IgD-negative memory B cell (primary cell): ENCODE measurements at regions not wholly inside any gene's neighbourhood (a gene's known extent, or its start where the extent isn't known, plus 50 kb on each side); places are given as distances from the start of the nearest gene placed in this dataset.
"Not testable (repeated sequence)": the region's sequence is repeated elsewhere in the genome, so short reads cannot be mapped to it uniquely, and the experiment has no call there.

Experiments used
- H3K27ac Mint-ChIP-seq, 3 donors: one replicate each; pipeline ENCODE4 v1.8.0; 2020 to 2022; ENCODE audit warnings: mild to moderate bottlenecking in 3 of 3, mixed read lengths in 3 of 3, moderate library complexity in 1 of 3
- H3K27me3 Mint-ChIP-seq: one replicate; pipeline ENCODE4 v1.8.0; 2021; ENCODE audit warnings: mixed read lengths
- H3K36me3 Mint-ChIP-seq: one replicate; pipeline ENCODE4 v1.8.0; 2020; ENCODE audit warnings: mild to moderate bottlenecking, mixed read lengths
- H3K4me1 Mint-ChIP-seq, 3 donors: one replicate each; pipeline ENCODE4 v1.8.0; 2020 to 2022; ENCODE audit warnings: mixed read lengths in 3 of 3, mild to moderate bottlenecking in 1 of 3
- H3K4me3 Mint-ChIP-seq, 4 donors: one replicate each; pipeline ENCODE4 v1.8.0; 2020 to 2022; ENCODE audit warnings: mild to moderate bottlenecking in 4 of 4, mixed read lengths in 4 of 4, moderate library complexity in 3 of 4
- H3K9me3 Mint-ChIP-seq, 3 donors: one replicate each; pipeline ENCODE4 v1.8.0; 2020 to 2021; ENCODE audit warnings: mixed read lengths in 3 of 3, mild to moderate bottlenecking in 1 of 3

DNA sequence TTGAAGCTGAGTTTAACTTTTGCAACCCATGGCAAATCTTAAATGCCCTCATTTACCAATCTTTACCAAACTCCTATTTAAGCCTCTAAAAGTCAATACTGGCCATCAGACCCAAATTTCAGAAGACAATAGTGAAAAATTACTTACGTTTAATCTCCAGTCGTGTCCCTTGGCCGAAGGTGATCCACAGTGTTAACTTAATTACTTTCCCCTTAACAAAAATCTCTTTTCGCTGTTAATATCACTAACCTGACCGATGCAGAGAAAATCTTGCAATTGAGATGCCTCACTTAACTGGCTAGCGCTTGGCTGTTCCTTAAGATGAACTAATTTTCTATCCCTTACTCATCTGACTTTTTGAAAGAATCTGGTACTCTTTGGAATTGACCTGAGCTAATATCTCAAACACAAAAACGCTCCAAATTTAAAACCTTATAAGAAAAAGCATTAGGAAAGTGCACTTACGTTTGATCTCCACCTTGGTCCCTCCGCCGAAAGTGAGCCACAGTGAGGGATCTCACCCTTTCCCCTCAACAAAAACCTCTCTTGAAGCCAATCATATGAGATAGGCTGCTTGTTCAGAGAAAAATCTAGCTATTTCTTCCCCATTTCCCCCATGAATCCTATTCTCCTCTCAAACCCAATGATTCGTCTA is 169.1 kb downstream of the RPIA start:
- Mint-ChIP-seq H3K9me3 (no peaks in the 10 kb centered on the region), H3K4me3 (peak overlapping the region; percentile 94 to 99 (median 98)), H3K4me1 (peaks cover 10 to 13% (median 10%) of the 10 kb centered on the region in 3 donors), H3K36me3 (peaks cover 36% of the 10 kb centered on the region), H3K27ac (peak overlapping the region; percentile 81 to 99 (median 95)), H3K27me3 (no peaks in the 10 kb centered on the region)

DNA sequence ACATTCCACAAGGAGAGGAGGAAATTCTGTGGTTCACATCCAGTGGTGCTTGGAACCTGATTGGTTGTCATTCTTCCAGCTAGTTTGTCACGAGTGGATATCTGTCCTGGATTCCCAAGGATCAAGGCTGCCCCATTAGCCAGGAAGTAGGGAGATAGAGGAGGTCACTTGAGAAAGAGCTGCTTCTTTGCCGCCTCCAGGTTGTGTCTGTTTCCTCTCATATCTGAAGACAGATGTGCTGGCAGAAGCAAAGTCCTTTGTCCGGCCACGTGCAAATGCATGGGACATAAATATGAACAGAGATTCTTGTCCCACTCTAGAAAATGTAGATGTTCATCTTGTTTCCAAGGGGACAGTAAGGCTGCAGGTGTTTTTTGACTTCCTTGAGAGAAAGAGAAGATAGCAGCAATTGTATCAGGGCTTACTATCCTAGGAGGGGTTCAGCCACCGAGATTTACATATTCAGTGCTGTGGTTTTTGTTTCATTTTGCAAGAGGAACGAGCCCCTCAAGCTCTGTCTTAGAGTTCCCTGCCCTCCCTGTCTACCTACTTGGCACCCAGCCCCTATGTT is 174.4 kb downstream of the RPIA start:
- no peaks in the 10 kb centered on the region for H3K9me3 Mint-ChIP-seq
- peak overlapping the region; percentile 90 to 99 (median 96) for H3K4me3 Mint-ChIP-seq
- no peaks in the 10 kb centered on the region for H3K27me3 Mint-ChIP-seq
- peaks cover 8 to 10% (median 8%) of the 10 kb centered on the region in 3 donors for H3K4me1 Mint-ChIP-seq
- H3K27ac Mint-ChIP-seq: peak overlapping the region; percentile 82 to 94 (median 86)
- peaks cover 9% of the 10 kb centered on the region for H3K36me3 Mint-ChIP-seq

DNA sequence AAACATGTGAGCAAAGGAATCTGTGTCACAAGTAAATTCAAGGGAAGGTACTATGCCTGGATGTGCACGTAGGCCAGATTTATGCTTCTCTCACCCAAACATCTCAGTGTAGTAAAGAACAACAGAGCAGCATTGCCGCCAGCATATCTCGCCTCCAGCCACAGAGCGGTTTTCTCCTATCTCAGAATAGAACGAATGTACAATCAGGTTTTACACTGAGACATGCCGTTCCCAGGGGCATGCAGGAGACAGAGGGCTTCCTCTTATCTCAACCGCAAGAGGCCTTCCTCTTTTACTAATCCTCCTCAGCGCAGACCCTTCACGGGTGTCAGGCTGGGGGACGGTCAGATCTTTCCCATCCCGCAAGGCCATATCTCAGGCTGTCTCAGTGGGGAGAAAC is 175.3 kb downstream of the RPIA start:
- no peaks in the 10 kb centered on the region for H3K9me3 Mint-ChIP-seq
- H3K36me3 Mint-ChIP-seq: peaks cover 3% of the 10 kb centered on the region
- no peaks in the 10 kb centered on the region for H3K27me3 Mint-ChIP-seq
- peaks cover 8 to 16% (median 10%) of the 10 kb centered on the region in 3 donors for H3K4me1 Mint-ChIP-seq
- peak overlapping the region; percentile 82 to 94 (median 86) for H3K27ac Mint-ChIP-seq
- peak overlapping the region; percentile 90 to 99 (median 96) for H3K4me3 Mint-ChIP-seq

DNA sequence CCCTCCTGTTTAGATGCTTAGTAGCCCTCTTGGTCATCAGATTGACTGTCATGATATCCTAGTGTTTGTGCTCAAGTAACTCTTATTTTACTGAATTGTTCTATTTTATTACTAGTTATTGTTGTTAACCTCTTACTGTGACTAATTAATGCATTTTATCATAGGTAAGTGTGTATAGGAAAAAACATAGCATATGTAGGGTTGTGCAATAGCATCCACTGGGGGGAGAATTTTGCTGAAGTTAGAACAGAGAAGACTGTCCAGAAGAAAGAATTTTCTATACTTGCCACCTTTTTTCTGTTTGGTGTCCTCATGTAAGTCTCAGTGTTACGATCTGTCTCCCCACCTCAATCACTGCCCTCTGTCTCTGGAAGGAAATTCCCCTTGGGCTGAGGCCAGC is 177.4 kb downstream of the RPIA start:
- Mint-ChIP-seq H3K4me3 (peak overlapping the region; percentile 47 to 80 (median 72)), H3K36me3 (no peaks in the 10 kb centered on the region), H3K27ac (peak overlapping the region in 1 of 3 donors; percentile 81), H3K9me3 (no peaks in the 10 kb centered on the region), H3K27me3 (no peaks in the 10 kb centered on the region), H3K4me1 (peaks cover 8 to 16% (median 11%) of the 10 kb centered on the region in 3 donors)

DNA sequence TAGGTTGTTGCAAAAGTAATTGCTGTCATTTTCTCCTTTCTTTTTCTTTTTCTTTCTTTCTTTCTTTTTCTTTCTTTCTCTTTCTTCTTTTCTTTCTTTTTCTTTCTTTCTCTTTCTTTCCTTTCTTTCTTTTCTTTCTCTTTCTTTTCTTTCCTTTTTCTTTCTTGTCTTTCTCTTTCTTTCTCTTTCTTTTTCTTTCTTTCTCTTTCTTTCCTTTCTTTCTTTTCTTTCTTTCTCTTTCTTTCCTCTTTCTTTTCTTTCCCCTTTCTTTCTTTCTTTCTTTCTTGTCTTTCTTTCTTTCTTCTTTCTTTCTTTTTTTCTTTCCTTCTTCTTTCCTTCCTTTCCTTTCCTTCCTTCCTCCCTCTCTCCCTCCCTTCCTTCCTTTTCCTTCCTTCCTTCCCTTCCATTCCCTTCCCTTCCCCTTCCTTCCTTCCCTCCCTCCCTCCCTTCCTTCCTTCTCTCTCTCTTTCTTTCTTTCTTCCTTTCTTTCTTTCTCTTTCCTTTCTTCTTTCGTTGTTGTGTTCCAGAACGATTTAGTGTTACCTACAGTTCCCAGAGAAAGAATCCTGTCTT is 178.9 kb downstream of the RPIA start:
- H3K27ac Mint-ChIP-seq: peak overlapping the region in 2 of 3 donors; percentile 50 to 78
- H3K9me3 Mint-ChIP-seq: no peaks in the 10 kb centered on the region
- H3K36me3 Mint-ChIP-seq: no peaks in the 10 kb centered on the region
- H3K4me3 Mint-ChIP-seq: peak overlapping the region in 2 of 4 donors; percentile 45 to 80
- H3K4me1 Mint-ChIP-seq: peaks cover 8 to 16% (median 11%) of the 10 kb centered on the region in 3 donors
- H3K27me3 Mint-ChIP-seq: no peaks in the 10 kb centered on the region

DNA sequence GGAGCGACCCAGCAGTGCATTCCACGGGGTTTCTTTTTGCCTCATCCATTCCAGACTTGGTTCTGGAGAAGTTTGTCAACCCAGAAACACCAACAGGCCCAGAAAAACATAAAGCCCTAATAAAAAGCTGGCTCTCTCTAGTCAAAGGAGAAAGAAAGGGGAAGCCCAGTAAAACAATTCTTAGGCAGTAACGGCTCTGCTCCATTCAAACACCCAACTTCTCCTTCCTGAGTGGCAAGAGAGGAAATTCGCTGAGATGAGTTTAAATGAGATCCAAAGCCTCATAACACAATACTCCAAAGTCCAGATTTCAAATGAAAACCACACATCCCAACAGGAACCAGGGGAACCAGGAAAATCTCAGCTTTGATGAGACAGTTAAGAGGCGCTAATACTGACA is 179.9 kb downstream of the RPIA start:
- Mint-ChIP-seq H3K4me1 (peaks cover 8 to 16% (median 11%) of the 10 kb centered on the region in 3 donors), H3K4me3 (peak overlapping the region in 2 of 4 donors; percentile 37 to 50), H3K9me3 (no peaks in the 10 kb centered on the region), H3K27me3 (no peaks in the 10 kb centered on the region), H3K27ac (peak overlapping the region in 2 of 3 donors; percentile 47 to 78), H3K36me3 (no peaks in the 10 kb centered on the region)

DNA sequence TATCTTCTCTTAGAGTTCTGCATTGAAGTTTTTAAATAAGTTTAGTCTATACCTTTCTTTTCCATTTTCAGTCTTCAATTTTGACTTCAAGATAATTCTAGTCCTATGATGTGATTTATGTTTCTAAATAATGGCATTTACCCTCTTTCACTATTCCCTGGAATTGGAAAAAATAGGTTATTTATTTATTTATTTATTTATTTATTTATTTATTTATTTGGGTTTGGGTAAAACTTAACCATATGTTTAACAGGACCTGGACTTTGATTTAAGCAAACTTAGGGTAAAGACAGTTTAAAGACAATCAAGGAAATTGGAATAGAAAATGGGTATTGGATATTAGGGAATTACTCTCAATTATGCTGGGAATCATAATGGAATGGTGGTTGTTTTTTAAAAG is 182.1 kb downstream of the RPIA start:
- no peak overlapping the region for H3K4me3 Mint-ChIP-seq
- no peak overlapping the region for H3K27ac Mint-ChIP-seq
- H3K36me3 Mint-ChIP-seq: no peaks in the 10 kb centered on the region
- peaks cover 0 to 3% (median 0%) of the 10 kb centered on the region in 3 donors for H3K9me3 Mint-ChIP-seq
- no peaks in the 10 kb centered on the region for H3K27me3 Mint-ChIP-seq
- H3K4me1 Mint-ChIP-seq: peaks cover 2 to 12% (median 7%) of the 10 kb centered on the region in 3 donors

DNA sequence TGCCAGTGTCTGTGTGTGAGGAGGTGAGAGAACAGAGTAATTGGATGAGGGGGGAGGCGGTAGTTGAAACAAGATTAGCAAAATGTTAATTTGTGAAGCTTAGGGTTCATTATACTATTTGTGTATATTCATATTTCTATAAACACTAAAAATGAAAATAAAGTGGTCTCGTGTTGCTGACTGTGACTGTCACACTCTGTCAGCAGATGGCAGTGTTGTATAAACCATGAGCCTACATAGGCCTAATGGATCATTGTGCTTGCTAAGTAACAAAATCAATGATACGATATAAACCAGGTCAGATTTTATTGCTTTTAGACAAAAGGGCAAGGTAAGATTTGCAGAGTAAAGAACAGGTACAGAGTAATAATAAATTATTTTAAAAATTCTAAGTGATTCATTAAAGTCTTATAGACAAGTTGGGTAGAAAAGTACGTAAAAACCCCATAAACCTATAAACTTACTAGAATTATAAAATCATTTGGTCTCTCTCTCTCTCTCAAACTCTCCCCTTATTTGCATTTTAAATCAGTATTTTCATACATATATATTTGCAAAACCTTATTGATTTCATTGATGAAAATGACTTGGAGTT is 182.7 kb downstream of the RPIA start:
- Mint-ChIP-seq H3K4me1 (peaks cover 2 to 6% (median 5%) of the 10 kb centered on the region in 3 donors), H3K27me3 (no peaks in the 10 kb centered on the region), H3K4me3 (peak overlapping the region in 1 of 4 donors; percentile 12), H3K27ac (no peak overlapping the region), H3K36me3 (no peaks in the 10 kb centered on the region), H3K9me3 (peaks cover 0 to 3% (median 0%) of the 10 kb centered on the region in 3 donors)

DNA sequence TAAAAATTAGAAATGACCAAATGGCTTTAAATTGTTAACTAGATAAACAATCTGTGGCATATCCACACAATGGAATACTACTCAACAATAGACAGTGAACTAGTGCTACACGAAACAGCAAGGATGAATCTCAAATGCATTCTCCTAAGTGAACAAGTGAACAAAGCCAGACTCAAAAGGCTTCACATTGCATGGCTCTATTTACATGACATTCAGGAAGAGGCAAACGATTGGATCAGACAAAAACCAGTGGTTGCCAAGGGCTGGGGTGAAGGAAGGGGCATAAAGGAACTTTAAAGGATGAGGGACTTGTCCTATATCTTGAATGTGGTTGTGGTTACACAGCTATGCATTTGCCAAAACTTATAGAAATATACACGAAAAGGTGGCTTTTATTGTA is 184.3 kb downstream of the RPIA start:
- Mint-ChIP-seq H3K4me1 (peaks cover 0 to 15% (median 7%) of the 10 kb centered on the region in 3 donors), H3K9me3 (peaks cover 0 to 3% (median 0%) of the 10 kb centered on the region in 3 donors), H3K27ac (no peak overlapping the region), H3K27me3 (no peaks in the 10 kb centered on the region), H3K4me3 (no peak overlapping the region), H3K36me3 (no peaks in the 10 kb centered on the region)

DNA sequence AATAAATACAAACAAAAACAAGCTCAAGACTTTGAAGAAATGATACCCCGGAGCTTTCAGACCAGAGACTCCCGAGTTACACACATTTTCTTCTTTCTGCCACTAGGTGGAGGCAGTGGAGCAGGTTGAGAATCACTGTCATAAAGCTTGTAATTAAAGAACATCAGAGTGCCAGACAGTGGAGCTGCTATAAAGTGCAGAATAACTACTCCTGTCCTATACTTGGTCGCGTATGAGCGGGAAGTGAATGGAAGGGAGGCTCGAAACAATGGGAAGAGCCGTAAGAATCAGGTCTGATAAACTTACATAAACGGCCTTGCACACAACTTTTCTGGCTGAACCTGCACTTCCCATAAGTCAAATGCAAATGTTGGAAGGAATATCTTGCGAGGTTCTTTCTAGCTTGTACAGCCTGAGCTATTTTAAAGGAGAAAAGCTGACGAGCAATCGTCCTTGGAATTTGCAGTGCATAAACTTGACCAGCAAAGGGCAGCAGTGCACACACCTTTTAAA is 189.0 kb downstream of the RPIA start:
- no peaks in the 10 kb centered on the region for H3K36me3 Mint-ChIP-seq
- peaks cover 8 to 18% (median 13%) of the 10 kb centered on the region in 3 donors for H3K4me1 Mint-ChIP-seq
- H3K27me3 Mint-ChIP-seq: no peaks in the 10 kb centered on the region
- peak overlapping the region; percentile 46 to 78 (median 77) for H3K27ac Mint-ChIP-seq
- peaks cover 0 to 3% (median 0%) of the 10 kb centered on the region in 3 donors for H3K9me3 Mint-ChIP-seq
- H3K4me3 Mint-ChIP-seq: peak overlapping the region; percentile 62 to 87 (median 84)

DNA sequence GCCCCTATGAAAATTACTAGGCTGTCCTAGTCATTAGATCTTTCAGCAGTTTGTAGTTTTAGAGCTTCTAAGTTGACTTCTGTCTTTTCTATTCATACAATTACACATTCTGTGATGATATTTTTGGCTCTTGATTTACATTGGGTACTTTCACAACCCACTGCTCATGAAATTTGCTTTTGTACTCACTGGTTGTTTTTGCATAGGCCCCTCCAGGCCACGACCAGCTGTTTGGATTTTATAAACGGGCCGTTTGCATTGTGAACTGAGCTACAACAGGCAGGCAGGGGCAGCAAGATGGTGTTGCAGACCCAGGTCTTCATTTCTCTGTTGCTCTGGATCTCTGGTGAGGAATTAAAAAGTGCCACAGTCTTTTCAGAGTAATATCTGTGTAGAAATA is 193.8 kb downstream of the RPIA start:
- H3K27me3 Mint-ChIP-seq: no peaks in the 10 kb centered on the region
- H3K27ac Mint-ChIP-seq: peak overlapping the region; percentile 20 to 86 (median 35)
- H3K36me3 Mint-ChIP-seq: no peaks in the 10 kb centered on the region
- H3K4me1 Mint-ChIP-seq: peaks cover 11 to 33% (median 26%) of the 10 kb centered on the region in 3 donors
- no peaks in the 10 kb centered on the region for H3K9me3 Mint-ChIP-seq
- H3K4me3 Mint-ChIP-seq: peak overlapping the region; percentile 66 to 79 (median 76)

DNA sequence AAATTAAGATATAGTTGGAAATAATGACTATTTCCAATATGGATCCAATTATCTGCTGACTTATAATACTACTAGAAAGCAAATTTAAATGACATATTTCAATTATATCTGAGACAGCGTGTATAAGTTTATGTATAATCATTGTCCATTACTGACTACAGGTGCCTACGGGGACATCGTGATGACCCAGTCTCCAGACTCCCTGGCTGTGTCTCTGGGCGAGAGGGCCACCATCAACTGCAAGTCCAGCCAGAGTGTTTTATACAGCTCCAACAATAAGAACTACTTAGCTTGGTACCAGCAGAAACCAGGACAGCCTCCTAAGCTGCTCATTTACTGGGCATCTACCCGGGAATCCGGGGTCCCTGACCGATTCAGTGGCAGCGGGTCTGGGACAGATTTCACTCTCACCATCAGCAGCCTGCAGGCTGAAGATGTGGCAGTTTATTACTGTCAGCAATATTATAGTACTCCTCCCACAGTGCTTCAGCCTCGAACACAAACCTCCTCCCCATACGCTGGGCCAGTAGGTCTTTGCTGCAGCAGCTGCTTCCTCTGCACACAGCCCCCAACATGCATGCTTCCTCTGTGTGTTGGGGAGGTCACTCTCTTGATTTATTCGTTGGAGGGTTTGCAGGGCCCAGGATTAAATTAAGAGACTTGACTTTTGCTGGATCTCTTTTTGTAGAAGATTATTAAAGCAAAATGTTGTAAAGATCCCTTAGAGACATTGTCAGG is 194.4 kb downstream of the RPIA start:
- no peaks in the 10 kb centered on the region for H3K9me3 Mint-ChIP-seq
- no peaks in the 10 kb centered on the region for H3K36me3 Mint-ChIP-seq
- peaks cover 11 to 28% (median 22%) of the 10 kb centered on the region in 3 donors for H3K4me1 Mint-ChIP-seq
- H3K4me3 Mint-ChIP-seq: peak overlapping the region; percentile 66 to 79 (median 76)
- no peaks in the 10 kb centered on the region for H3K27me3 Mint-ChIP-seq
- H3K27ac Mint-ChIP-seq: peak overlapping the region; percentile 20 to 80 (median 73)

DNA sequence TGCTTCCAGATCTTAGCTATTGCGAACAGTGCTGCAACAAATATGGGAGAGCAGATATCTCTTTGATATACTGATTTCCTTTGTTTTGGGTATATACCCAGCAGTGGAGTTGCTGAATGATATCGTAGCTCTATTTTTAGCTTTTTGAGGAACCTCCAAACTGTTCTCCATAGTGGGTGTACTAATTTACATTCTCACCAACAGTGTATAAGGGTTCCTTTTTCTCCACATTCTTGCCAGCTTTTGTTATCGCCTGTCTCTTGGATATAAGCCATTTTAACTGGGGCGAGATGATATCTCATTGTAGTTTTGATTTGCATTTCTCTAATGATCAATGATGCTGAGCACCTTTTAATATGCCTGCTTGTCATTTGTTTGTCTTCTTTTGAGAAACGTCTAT is 196.0 kb downstream of the RPIA start:
- peak overlapping the region; percentile 39 to 83 (median 54) for H3K4me3 Mint-ChIP-seq
- H3K4me1 Mint-ChIP-seq: peaks cover 11 to 28% (median 19%) of the 10 kb centered on the region in 3 donors
- not testable (repeated sequence) for H3K27me3 Mint-ChIP-seq, H3K9me3 Mint-ChIP-seq, H3K27ac Mint-ChIP-seq, H3K36me3 Mint-ChIP-seq

DNA sequence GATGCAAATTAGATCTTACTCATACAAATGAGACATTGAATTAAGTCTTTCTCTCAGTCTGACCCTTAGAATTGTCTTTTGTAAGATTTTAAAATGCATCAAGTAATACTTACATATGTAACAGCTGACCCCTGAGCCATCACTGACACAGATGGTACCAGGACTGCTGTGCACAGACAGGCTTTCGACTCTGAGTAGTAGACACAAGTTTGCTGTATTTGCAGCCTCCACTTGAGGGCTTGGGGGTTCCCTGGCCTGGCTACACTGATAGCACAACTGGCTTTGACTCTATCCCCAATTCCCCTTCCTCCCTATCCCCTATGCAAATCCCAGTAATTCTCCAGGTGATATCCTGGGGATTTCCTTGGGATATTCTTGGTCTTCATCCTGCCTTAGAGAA is 200.7 kb downstream of the RPIA start:
- Mint-ChIP-seq H3K27ac (no peak overlapping the region), H3K36me3 (no peaks in the 10 kb centered on the region), H3K4me1 (peaks cover under 1 to 12% (median 10%) of the 10 kb centered on the region in 3 donors), H3K4me3 (no peak overlapping the region), H3K27me3 (no peaks in the 10 kb centered on the region), H3K9me3 (no peaks in the 10 kb centered on the region)
